ENCODE measurements at regions not wholly inside any gene's neighbourhood (a gene's known extent, or its start where the extent isn't known, plus 50 kb on each side); places are given as distances from the start of the nearest gene placed in this dataset.
A peak's percentile ranks its signal among the peaks of the same experiment; 100 is the strongest.

DNA sequence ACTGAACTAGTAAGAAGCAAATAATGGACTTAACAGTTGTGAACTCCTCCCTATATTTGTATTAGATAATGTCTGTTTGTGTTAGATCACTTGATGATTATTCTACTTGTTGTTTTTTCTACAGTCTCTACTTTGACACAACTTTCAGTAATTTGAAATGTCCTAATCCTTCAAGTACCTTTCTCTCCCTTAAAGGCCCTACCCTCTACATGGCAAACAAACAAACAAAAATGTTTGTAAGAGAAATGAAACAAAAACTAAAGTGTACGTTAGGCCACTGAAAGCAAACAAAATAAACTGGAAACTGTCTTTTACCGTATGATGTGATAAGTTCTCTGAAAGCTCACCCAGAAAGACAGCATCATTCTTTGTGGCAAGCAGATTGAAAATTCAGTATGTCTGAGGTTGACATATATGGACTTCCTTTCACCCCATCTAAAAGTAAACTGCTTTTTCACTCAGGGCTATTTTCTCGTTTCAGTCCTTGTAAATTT lies 255.9 kb upstream of the SNX7 start:
- Histone ChIP-seq H3K4me1 (ENCODE audit: low read depth, poor library complexity, severe bottlenecking) (no peaks in the 10 kb centered on the region), H3K9ac (no peak overlapping the region), H3K4me3 (IDR thresholded peaks at IDR 0.05; ENCODE audit: insufficient read depth, low read depth, low read length) (no peak overlapping the region), H3K79me2 (ENCODE audit: insufficient read depth, low read depth) (no peaks in the 10 kb centered on the region), H2AFZ (ENCODE audit: low read depth) (peak overlapping the region; percentile 12; the same call in 1 of the 2 replicates), H3K4me2 (peak overlapping the region; percentile 4; the same call in 1 of the 2 replicates), H4K20me1 (ENCODE audit: insufficient read depth) (no peaks in the 10 kb centered on the region), H3K27ac (no peak overlapping the region), H3K27me3 (ENCODE audit: insufficient read depth, low read depth) (no peaks in the 10 kb centered on the region), H3K36me3 (ENCODE audit: insufficient read depth) (no peaks in the 10 kb centered on the region)
- TF ChIP-seq, protein P1, sequence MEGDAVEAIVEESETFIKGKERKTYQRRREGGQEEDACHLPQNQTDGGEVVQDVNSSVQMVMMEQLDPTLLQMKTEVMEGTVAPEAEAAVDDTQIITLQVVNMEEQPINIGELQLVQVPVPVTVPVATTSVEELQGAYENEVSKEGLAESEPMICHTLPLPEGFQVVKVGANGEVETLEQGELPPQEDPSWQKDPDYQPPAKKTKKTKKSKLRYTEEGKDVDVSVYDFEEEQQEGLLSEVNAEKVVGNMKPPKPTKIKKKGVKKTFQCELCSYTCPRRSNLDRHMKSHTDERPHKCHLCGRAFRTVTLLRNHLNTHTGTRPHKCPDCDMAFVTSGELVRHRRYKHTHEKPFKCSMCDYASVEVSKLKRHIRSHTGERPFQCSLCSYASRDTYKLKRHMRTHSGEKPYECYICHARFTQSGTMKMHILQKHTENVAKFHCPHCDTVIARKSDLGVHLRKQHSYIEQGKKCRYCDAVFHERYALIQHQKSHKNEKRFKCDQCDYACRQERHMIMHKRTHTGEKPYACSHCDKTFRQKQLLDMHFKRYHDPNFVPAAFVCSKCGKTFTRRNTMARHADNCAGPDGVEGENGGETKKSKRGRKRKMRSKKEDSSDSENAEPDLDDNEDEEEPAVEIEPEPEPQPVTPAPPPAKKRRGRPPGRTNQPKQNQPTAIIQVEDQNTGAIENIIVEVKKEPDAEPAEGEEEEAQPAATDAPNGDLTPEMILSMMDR (conservative IDR thresholded peaks at IDR 0.05; ENCODE audit: low read depth, low read length): no peak

DNA sequence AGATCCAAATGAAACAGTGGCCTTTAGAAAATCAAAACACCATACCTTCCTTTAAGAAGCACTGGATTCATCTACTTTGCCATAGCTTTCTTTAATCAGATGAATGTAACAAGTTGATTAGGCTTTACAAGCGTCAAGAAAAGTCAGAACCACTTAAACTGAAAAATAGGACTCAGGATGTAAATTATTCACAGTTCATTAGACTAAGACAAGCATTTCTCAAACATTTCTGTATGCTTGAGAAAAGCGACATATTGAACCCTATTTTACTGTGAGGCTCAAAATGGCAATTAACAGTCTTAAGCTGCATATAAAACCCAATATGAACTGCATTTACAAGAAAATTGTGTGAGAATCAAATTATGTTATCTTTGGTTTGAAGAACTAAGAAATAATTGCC lies 256.7 kb upstream of the SNX7 start:
- H3K27me3 ChIP-seq (ENCODE audit: insufficient read depth, low read depth): no peaks in the 10 kb centered on the region
- H3K4me2 ChIP-seq: no peak overlapping the region
- H3K4me3 ChIP-seq (IDR thresholded peaks at IDR 0.05; ENCODE audit: insufficient read depth, low read depth, low read length): no peak overlapping the region
- H3K27ac ChIP-seq: no peak overlapping the region
- TF ChIP-seq, protein P1 (conservative IDR thresholded peaks at IDR 0.05; ENCODE audit: low read depth, low read length): no peak
- no peaks in the 10 kb centered on the region for H3K79me2 ChIP-seq (ENCODE audit: insufficient read depth, low read depth)
- H3K4me1 ChIP-seq (ENCODE audit: low read depth, poor library complexity, severe bottlenecking): no peaks in the 10 kb centered on the region
- no peak overlapping the region for H2AFZ ChIP-seq (ENCODE audit: low read depth)
- no peaks in the 10 kb centered on the region for H3K36me3 ChIP-seq (ENCODE audit: insufficient read depth)
- H3K9ac ChIP-seq: no peak overlapping the region
- no peaks in the 10 kb centered on the region for H4K20me1 ChIP-seq (ENCODE audit: insufficient read depth)

DNA sequence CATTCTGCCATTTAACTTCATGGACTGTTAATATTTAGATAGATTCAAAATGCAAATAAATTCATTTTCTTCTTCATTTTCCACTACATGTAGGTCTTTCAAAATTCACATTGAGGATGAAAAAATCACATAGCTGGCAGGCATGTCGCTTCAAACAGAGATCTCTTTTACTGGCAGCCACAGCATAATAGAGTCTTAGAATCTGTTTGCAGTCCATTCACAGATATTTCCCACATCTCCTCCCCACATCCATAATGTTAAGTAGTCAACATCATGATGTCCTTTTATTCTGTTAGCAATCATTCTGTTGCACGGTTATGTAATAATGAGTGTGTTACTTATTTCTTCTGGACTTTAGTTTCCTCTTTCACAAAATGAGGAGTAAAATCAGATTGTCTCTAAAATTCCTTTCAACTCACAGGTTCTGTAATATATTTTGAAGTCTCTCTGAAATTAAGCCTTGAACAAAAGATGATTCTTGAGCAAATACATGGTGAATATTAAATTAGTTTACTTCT lies 257.5 kb upstream of the SNX7 start:
- H3K27me3 ChIP-seq (ENCODE audit: insufficient read depth, low read depth): no peaks in the 10 kb centered on the region
- H3K36me3 ChIP-seq (ENCODE audit: insufficient read depth): no peaks in the 10 kb centered on the region
- no peak overlapping the region for H3K4me2 ChIP-seq
- H3K4me1 ChIP-seq (ENCODE audit: low read depth, poor library complexity, severe bottlenecking): no peaks in the 10 kb centered on the region
- H4K20me1 ChIP-seq (ENCODE audit: insufficient read depth): no peaks in the 10 kb centered on the region
- TF ChIP-seq, protein P1 (conservative IDR thresholded peaks at IDR 0.05; ENCODE audit: low read depth, low read length): no peak
- H3K27ac ChIP-seq: no peak overlapping the region
- no peak overlapping the region for H3K9ac ChIP-seq
- no peaks in the 10 kb centered on the region for H3K79me2 ChIP-seq (ENCODE audit: insufficient read depth, low read depth)
- H3K4me3 ChIP-seq (IDR thresholded peaks at IDR 0.05; ENCODE audit: insufficient read depth, low read depth, low read length): no peak overlapping the region
- no peak overlapping the region for H2AFZ ChIP-seq (ENCODE audit: low read depth)

DNA sequence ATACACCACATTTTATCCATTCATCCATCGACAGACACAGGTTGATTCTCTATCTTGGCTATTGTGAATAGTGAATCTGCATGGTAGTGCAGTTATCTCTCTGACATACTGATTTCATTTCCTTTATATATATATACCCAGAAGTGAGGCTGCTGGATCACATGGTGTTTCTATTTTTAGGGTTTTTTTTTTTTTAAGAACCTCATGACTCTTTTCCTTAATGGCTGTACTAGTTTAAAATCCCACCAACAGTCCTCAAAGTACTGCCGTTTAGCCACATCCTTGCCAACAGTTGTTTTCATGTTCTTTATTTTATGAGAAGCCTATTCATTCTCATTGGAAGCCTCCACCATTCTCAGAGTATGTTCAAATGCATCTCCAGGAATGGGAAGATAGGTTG lies 258.7 kb upstream of the SNX7 start:
- H2AFZ ChIP-seq (ENCODE audit: low read depth): no peak overlapping the region
- H3K36me3 ChIP-seq (ENCODE audit: insufficient read depth): no peaks in the 10 kb centered on the region
- H3K4me3 ChIP-seq (IDR thresholded peaks at IDR 0.05; ENCODE audit: insufficient read depth, low read depth, low read length): no peak overlapping the region
- TF ChIP-seq, protein P1 (conservative IDR thresholded peaks at IDR 0.05; ENCODE audit: low read depth, low read length): no peak
- no peak overlapping the region for H3K27ac ChIP-seq
- no peaks in the 10 kb centered on the region for H3K79me2 ChIP-seq (ENCODE audit: insufficient read depth, low read depth)
- peaks cover 5% of the 10 kb centered on the region for H3K4me1 ChIP-seq (ENCODE audit: low read depth, poor library complexity, severe bottlenecking)
- H3K4me2 ChIP-seq: no peak overlapping the region
- H3K27me3 ChIP-seq (ENCODE audit: insufficient read depth, low read depth): no peaks in the 10 kb centered on the region
- H4K20me1 ChIP-seq (ENCODE audit: insufficient read depth): no peaks in the 10 kb centered on the region
- no peak overlapping the region for H3K9ac ChIP-seq

Data from KMS-11 (cell line).